IMR-90 (cell line): ENCODE measurements at regions not wholly inside any gene's neighbourhood (a gene's known extent, or its start where the extent isn't known, plus 50 kb on each side); places are given as distances from the start of the nearest gene placed in this dataset.

Experiments
- ATAC-seq: fragments of 200-7000 bp; cut with Tn5 transposase; 2 replicates; pipeline ENCODE4 v1.9.1; 2020; ENCODE audit warnings: low read depth, mild to moderate bottlenecking, moderate library complexity
- BruUV-seq: library from RNA; stranded (reverse); fragments of 400-500 nt; replicated peaks from 2 replicates; lab custom pipeline; 2021; lab: Mats Ljungman, UMichigan
- CTCF ChIA-PET: fragments of 300-600 bp; formaldehyde crosslinking; extraction: SDS; loops from one replicate; lab custom pipeline; 2021; ENCODE audit warnings: antibody characterized with exemption; lab: Yijun Ruan, JAX
- POLR2A ChIA-PET: fragments of 300-600 bp; sonication (Branson Sonifier 250); formaldehyde crosslinking; loops from one replicate; lab custom pipeline; 2022; ENCODE audit warnings: antibody characterized with exemption; ENCODE audit not compliant: unreplicated experiment; lab: Charles Lee
- DNase-seq: peaks from one replicate; pipeline ENCODE4 v3.0.0; 2013
- H2AFZ ChIP-seq: replicated peaks from 2 replicates; pipeline ENCODE3; 2013; ENCODE audit warnings: low read length, mild to moderate bottlenecking; ENCODE audit not compliant: poor library complexity
- H2AK5ac ChIP-seq: 2 replicates; pipeline ENCODE4 v1.6.1; 2013; ENCODE audit warnings: low read depth, low read length, inconsistent platforms
- H2AK9ac ChIP-seq: replicated peaks from 2 replicates; pipeline ENCODE3; 2013; ENCODE audit warnings: mild to moderate bottlenecking, low read depth, low read length, moderate library complexity; ENCODE audit not compliant: poor library complexity
- H2BK120ac ChIP-seq: 2 replicates; pipeline ENCODE4 v1.6.1; 2013; ENCODE audit warnings: low read depth, low read length, inconsistent platforms
- H2BK15ac ChIP-seq: 3 replicates; pipeline ENCODE4 v1.6.1; 2013; ENCODE audit warnings: low read depth, low read length, inconsistent platforms
- H2BK20ac ChIP-seq: 2 replicates; pipeline ENCODE4 v1.6.1; 2013; ENCODE audit warnings: low read depth, mild to moderate bottlenecking, inconsistent platforms, low read length, moderate library complexity
- H2BK5ac ChIP-seq: 2 replicates; pipeline ENCODE4 v1.6.1; 2013; ENCODE audit warnings: mild to moderate bottlenecking, low read depth, low read length, inconsistent platforms; ENCODE audit not compliant: poor library complexity, severe bottlenecking
- H3K14ac ChIP-seq: replicated peaks from 2 replicates; pipeline ENCODE4 v1.6.1; 2013; ENCODE audit warnings: low read depth, low read length, inconsistent platforms
- H3K18ac ChIP-seq: 2 replicates; pipeline ENCODE4 v1.6.1; 2013; ENCODE audit warnings: low read depth, low read length, control low read depth
- H3K23ac ChIP-seq: 2 replicates; pipeline ENCODE4 v1.6.1; 2013; ENCODE audit warnings: low read depth, low read length, inconsistent platforms
- H3K27ac ChIP-seq: 2 replicates; pipeline ENCODE4 v1.5.1; 2013; ENCODE audit warnings: mild to moderate bottlenecking, control low read depth, low read length; ENCODE audit not compliant: insufficient read depth
- H3K27me3 ChIP-seq: 2 replicates; pipeline ENCODE4 v1.6.1; 2013; ENCODE audit warnings: low read length; ENCODE audit not compliant: control insufficient read depth, insufficient read depth
- H3K36me3 ChIP-seq: 2 replicates; pipeline ENCODE4 v1.6.1; 2013; ENCODE audit warnings: low read length, mixed read lengths; ENCODE audit not compliant: control insufficient read depth, insufficient read depth
- H3K4ac ChIP-seq: 2 replicates; pipeline ENCODE4 v1.6.1; 2013; ENCODE audit warnings: low read depth, low read length, inconsistent platforms
- H3K4me1 ChIP-seq: 2 replicates; pipeline ENCODE4 v1.6.1; 2013; ENCODE audit warnings: low read length, mixed read lengths; ENCODE audit not compliant: control insufficient read depth, insufficient read depth
- H3K4me2 ChIP-seq: 2 replicates; pipeline ENCODE4 v1.6.1; 2013; ENCODE audit warnings: low read depth, mild to moderate bottlenecking, control low read depth, low read length, moderate library complexity
- H3K4me3 ChIP-seq: 2 replicates; pipeline ENCODE4 v1.5.1; 2013; ENCODE audit warnings: low read depth, mild to moderate bottlenecking, control low read depth, low read length, moderate library complexity; ENCODE audit not compliant: insufficient read depth
- H3K56ac ChIP-seq: 2 replicates; pipeline ENCODE4 v1.6.1; 2013; ENCODE audit warnings: low read length, inconsistent platforms; ENCODE audit not compliant: insufficient read depth; ENCODE audit errors: extremely low read depth
- H3K79me1 ChIP-seq, 2 experiments: 2 replicates each; pipeline ENCODE4 v1.6.1; 2013; ENCODE audit warnings: low read length in 2 of 2, inconsistent platforms in 1 of 2, low read depth in 1 of 2
- H3K9ac ChIP-seq: 2 replicates; pipeline ENCODE4 v1.6.1; 2013; ENCODE audit warnings: low read depth, low read length, control low read depth
- H3K9me1 ChIP-seq: 2 replicates; pipeline ENCODE4 v1.6.1; 2013; ENCODE audit warnings: low read length, inconsistent platforms; ENCODE audit not compliant: insufficient read depth
- H3K9me3 ChIP-seq: 2 replicates; pipeline ENCODE4 v1.6.1; 2013; ENCODE audit warnings: low read length; ENCODE audit not compliant: control insufficient read depth, insufficient read depth
- H4K20me1 ChIP-seq: 2 replicates; pipeline ENCODE4 v1.6.1; 2013; ENCODE audit warnings: low read length, inconsistent platforms; ENCODE audit not compliant: insufficient read depth
- H4K5ac ChIP-seq: 2 replicates; pipeline ENCODE4 v1.6.1; 2013; ENCODE audit warnings: mild to moderate bottlenecking, low read depth, low read length, control low read depth
- H4K8ac ChIP-seq, 2 experiments: 2 replicates each; pipeline ENCODE4 v1.6.1; 2013; ENCODE audit warnings: low read depth in 2 of 2, low read length in 2 of 2, control low read depth in 1 of 2, inconsistent platforms in 1 of 2
- H4K91ac ChIP-seq: 2 replicates; pipeline ENCODE4 v1.6.1; 2013; ENCODE audit warnings: low read depth, low read length, inconsistent platforms; ENCODE audit not compliant: insufficient read depth
- CEBPB ChIP-seq: IDR thresholded peaks from 2 replicates; pipeline ENCODE4 v1.6.1; 2012; ENCODE audit warnings: low read depth, low read length, improper control_type of control experiment
- CHD1 ChIP-seq: IDR thresholded peaks from 2 replicates; pipeline ENCODE4 v1.6.1; 2012; ENCODE audit warnings: low read depth, low read length, improper control_type of control experiment
- MAFK ChIP-seq: IDR thresholded peaks from 2 replicates; pipeline ENCODE4 v1.6.1; 2012; ENCODE audit warnings: low read depth, low read length, improper control_type of control experiment
- MAZ ChIP-seq: IDR thresholded peaks from 2 replicates; pipeline ENCODE4 v1.6.1; 2012; ENCODE audit warnings: low read depth, mild to moderate bottlenecking, low read length, improper control_type of control experiment, moderate library complexity, borderline replicate concordance
- RAD21 ChIP-seq: IDR thresholded peaks from 2 replicates; pipeline ENCODE4 v1.6.1; 2012; ENCODE audit warnings: low read length, improper control_type of control experiment
- WGBS, 2 experiments: methylation state at CpG; one replicate each; pipeline versions ENCODE4 v1.1.5 to v1.1.7; 2013; ENCODE audit warnings: missing lambda C conversion rate in 2 of 2; ENCODE audit not compliant: insufficient read length in 1 of 2; ENCODE audit errors: extremely low coverage in 2 of 2; 5-methylcytosine and 5-hydroxymethylcytosine counted together
- dilution Hi-C: fragments of 300-500 bp; cut with HindIII; formaldehyde crosslinking; loops from one replicate; pipeline ENCODE4 v1.14.3; 2018; ENCODE audit warnings: low sequenced_read_pairs; ENCODE audit not compliant: unreplicated experiment
- in situ Hi-C: fragments of 300-500 bp; cut with MboI; formaldehyde crosslinking; loops from 3 replicates; pipeline ENCODE4 v1.14.3; 2019; ENCODE audit warnings: low sequenced_read_pairs, inconsistent platforms, mixed read lengths
- intact Hi-C: fragments of 100-400 bp; cut with micrococcal nuclease; formaldehyde crosslinking; loops from 2 replicates; pipeline ENCODE4 v1.10.0; 2022
- TF ChIP-seq, protein P1 (sequence below): fragments of 150-350 bp; IDR thresholded peaks from 2 replicates; pipeline ENCODE4 v1.6.1; 2016; ENCODE audit warnings: low read depth, mild to moderate bottlenecking, low read length, moderate library complexity, borderline replicate concordance

DNA sequence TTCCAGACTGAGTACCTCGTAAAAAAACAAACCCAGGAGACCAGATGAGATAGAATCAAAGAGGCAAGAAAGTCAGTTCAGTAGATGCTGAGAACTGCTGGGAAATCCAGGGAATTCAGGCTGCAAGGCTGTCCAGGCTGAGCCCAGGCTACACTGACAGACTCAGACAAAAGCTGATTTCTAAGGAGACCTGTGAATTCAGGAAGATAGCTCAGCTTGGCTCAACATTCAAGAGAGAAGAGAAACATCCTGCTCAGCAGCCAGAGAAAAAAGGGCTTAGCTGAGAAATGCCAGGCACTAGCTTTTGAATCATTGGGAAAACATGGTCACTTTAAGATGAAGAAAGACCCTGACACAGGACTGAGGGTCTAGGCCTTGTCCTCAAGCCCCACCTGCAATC, 118.2 kb upstream of the SLC44A1 start:
- BruUV-seq = no TSS peak
- peak overlapping the region; percentile 67 for H4K91ac ChIP-seq
- H3K18ac ChIP-seq = peak overlapping the region; percentile 46
- H3K4me1 ChIP-seq = peaks cover 10% of the 10 kb centered on the region
- peak overlapping the region; percentile 12 for H2AK5ac ChIP-seq
- no peaks in the 10 kb centered on the region for H3K79me1 ChIP-seq
- 0 out of 2 replicates have a peak overlapping the region, but pooled peaks have one; percentile 2 for H3K23ac ChIP-seq
- DNase-seq (peak; percentile 24), ATAC-seq (no peak)
- intact Hi-C loops (loop anchor here (5.0 kb wide), 1 partner anchor 134 kb away; no protein-coding TSS in a partner anchor), dilution Hi-C loops (no loop called here), in situ Hi-C loops (loop anchor here (25.0 kb wide), 1 partner anchor 139 kb away; no protein-coding TSS in a partner anchor)
- H3K14ac ChIP-seq = peak overlapping the region; percentile 14
- ChIA-PET POLR2A (interaction anchor here (0.6 kb wide), 1 partner anchor 114 kb away, joined by 5 read pairs; no protein-coding TSS in a partner anchor), CTCF (no interaction called here)
- H2BK120ac ChIP-seq = peak overlapping the region; percentile 71
- peak overlapping the region; percentile 52 for H4K5ac ChIP-seq
- H3K56ac ChIP-seq = no peak overlapping the region
- no peaks in the 10 kb centered on the region for H3K9me3 ChIP-seq
- peak overlapping the region; percentile 58; the same call in 2 of the 3 replicates for H2BK15ac ChIP-seq
- H3K9me1 ChIP-seq = peaks cover 8% of the 10 kb centered on the region; the same call in 1 of the 2 replicates
- peak overlapping the region; percentile 67 for H2AFZ ChIP-seq
- H2BK5ac ChIP-seq = peak overlapping the region; percentile 69
- H3K36me3 ChIP-seq = no peaks in the 10 kb centered on the region
- H3K4me3 ChIP-seq = no peak overlapping the region
- H3K9ac ChIP-seq = peak overlapping the region; percentile 48
- TF ChIP-seq RAD21 = no peak
- TF ChIP-seq, protein P1, sequence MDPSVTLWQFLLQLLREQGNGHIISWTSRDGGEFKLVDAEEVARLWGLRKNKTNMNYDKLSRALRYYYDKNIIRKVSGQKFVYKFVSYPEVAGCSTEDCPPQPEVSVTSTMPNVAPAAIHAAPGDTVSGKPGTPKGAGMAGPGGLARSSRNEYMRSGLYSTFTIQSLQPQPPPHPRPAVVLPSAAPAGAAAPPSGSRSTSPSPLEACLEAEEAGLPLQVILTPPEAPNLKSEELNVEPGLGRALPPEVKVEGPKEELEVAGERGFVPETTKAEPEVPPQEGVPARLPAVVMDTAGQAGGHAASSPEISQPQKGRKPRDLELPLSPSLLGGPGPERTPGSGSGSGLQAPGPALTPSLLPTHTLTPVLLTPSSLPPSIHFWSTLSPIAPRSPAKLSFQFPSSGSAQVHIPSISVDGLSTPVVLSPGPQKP = no peak
- TF ChIP-seq MAZ = no peak
- TF ChIP-seq MAFK = no peak
- no peak for TF ChIP-seq CEBPB
- no peak for TF ChIP-seq CHD1
- peak overlapping the region; percentile 58; the same call in 1 of the 2 replicates for H3K27ac ChIP-seq
- peak overlapping the region; percentile 57; the same call in 1 of the 2 replicates for H3K4ac ChIP-seq
- H2BK20ac ChIP-seq = peak overlapping the region; percentile 51
- no CpG with 5 or more reads among the region's 1 CpG for WGBS, 2 experiments
- H2AK9ac ChIP-seq = no peak overlapping the region
- no peak overlapping the region for H3K4me2 ChIP-seq
- H4K8ac ChIP-seq = peak overlapping the region; percentile 65 to 67
- no peaks in the 10 kb centered on the region for H4K20me1 ChIP-seq
- H3K27me3 ChIP-seq = no peaks in the 10 kb centered on the region
